ENCODE measurements at regions not wholly inside any gene's neighbourhood (a gene's known extent, or its start where the extent isn't known, plus 50 kb on each side); places are given as distances from the start of the nearest gene placed in this dataset.

DNA sequence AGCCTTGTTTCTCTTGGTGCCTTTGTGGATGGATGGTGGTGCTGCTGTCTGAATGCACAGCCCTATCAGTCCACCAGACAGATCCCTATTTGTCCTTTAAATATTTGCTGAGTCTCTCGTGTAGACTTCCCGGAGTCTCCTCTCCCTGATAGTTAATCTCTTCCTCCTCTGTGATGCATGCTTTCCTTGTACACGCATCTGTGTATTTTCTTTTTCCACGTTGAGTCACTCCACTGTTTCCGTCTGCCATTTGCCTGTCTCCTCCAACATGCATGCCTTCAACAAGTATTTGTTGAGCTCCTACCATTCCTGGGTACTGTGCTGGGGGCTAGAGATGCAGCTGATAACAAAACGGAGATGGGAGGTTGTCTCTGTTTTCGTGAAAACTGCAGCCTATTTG, 282.6 kb downstream of the HAPSTR1 start:
- intact Hi-C loops (cut with DNase I; ENCODE audit: low total_unique reads) (no loop called here), in situ Hi-C loops (cut with MboI; ENCODE audit: low sequenced_read_pairs in 4 of 4) (no loop called here)
- H3K27ac ChIP-seq, result no peak overlapping the region
- H3K36me3 ChIP-seq, result no peaks in the 10 kb centered on the region
- ATAC-seq, result no peak
- no peaks in the 10 kb centered on the region for H3K9me3 ChIP-seq
- no peak overlapping the region for H3K4me3 ChIP-seq
- no peak for DNase-seq
- no peaks in the 10 kb centered on the region for H3K4me1 ChIP-seq
- H3K27me3 ChIP-seq, result no peaks in the 10 kb centered on the region
- TF ChIP-seq, protein P1, sequence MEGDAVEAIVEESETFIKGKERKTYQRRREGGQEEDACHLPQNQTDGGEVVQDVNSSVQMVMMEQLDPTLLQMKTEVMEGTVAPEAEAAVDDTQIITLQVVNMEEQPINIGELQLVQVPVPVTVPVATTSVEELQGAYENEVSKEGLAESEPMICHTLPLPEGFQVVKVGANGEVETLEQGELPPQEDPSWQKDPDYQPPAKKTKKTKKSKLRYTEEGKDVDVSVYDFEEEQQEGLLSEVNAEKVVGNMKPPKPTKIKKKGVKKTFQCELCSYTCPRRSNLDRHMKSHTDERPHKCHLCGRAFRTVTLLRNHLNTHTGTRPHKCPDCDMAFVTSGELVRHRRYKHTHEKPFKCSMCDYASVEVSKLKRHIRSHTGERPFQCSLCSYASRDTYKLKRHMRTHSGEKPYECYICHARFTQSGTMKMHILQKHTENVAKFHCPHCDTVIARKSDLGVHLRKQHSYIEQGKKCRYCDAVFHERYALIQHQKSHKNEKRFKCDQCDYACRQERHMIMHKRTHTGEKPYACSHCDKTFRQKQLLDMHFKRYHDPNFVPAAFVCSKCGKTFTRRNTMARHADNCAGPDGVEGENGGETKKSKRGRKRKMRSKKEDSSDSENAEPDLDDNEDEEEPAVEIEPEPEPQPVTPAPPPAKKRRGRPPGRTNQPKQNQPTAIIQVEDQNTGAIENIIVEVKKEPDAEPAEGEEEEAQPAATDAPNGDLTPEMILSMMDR (IDR thresholded peaks at IDR 0.05 in 4 of 5, conservative IDR thresholded peaks at IDR 0.05 in 1 of 5), result no peak
- no peak for TF ChIP-seq POLR2A (IDR thresholded peaks at IDR 0.05)

DNA sequence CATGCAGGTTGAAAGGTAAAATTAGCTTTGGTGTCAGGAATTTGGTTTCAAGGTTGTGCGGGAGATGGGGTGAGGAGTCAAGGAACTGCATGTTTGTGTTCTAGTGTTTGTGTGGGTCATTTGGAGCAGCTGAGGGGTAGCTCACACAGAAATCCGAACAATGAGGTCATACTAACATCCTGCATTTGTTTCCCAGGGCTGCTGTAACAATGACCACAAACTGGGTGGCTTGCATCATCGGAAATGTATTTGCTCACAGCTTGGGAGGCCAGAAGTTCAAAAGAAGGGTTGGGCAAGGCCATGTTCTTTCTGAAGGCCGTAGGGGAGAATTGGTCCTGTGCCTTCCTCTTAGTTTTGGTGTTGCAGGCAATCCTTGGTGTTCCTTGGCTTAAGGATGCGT, 287.4 kb downstream of the HAPSTR1 start:
- DNase-seq (no peak), ATAC-seq (no peak)
- no peaks in the 10 kb centered on the region for H3K27me3 ChIP-seq
- H3K9me3 ChIP-seq, result no peaks in the 10 kb centered on the region
- TF ChIP-seq, protein P1 (IDR thresholded peaks at IDR 0.05 in 4 of 5, conservative IDR thresholded peaks at IDR 0.05 in 1 of 5), result no peak
- TF ChIP-seq POLR2A (IDR thresholded peaks at IDR 0.05), result no peak
- H3K4me3 ChIP-seq, result no peak overlapping the region
- no peaks in the 10 kb centered on the region for H3K36me3 ChIP-seq
- no peaks in the 10 kb centered on the region for H3K4me1 ChIP-seq
- intact Hi-C loops (cut with DNase I; ENCODE audit: low total_unique reads), result no loop called here
- H3K27ac ChIP-seq, result no peak overlapping the region
- in situ Hi-C loops (cut with MboI; ENCODE audit: low sequenced_read_pairs in 4 of 4), result no loop called here

DNA sequence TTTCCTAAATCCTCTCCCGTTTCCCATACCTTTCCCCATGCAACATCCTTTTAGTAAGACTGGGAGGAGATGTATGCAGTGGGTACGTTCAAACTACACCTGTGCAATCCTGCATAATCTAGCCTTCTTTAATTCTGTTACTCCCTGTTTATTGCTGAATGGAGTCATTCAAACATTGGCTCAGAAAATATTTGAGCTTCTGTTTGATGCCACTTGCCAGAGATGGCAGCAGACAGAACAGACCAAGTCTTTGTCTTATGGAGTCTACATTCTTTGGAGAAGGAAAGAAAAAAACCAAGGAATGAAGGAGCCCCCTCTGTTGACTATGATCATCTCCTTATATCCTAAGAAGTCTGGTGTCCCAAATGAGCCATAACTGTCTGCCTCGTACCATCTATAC, 288.8 kb downstream of the HAPSTR1 start:
- no peak for TF ChIP-seq POLR2A (IDR thresholded peaks at IDR 0.05)
- TF ChIP-seq, protein P1 (IDR thresholded peaks at IDR 0.05 in 4 of 5, conservative IDR thresholded peaks at IDR 0.05 in 1 of 5), result no peak
- Histone ChIP-seq H3K9me3 (no peaks in the 10 kb centered on the region), H3K36me3 (no peaks in the 10 kb centered on the region), H3K4me3 (no peak overlapping the region), H3K4me1 (no peaks in the 10 kb centered on the region), H3K27ac (no peak overlapping the region), H3K27me3 (no peaks in the 10 kb centered on the region)
- DNase-seq, result no peak
- no peak for ATAC-seq
- intact Hi-C loops (cut with DNase I; ENCODE audit: low total_unique reads) (no loop called here), in situ Hi-C loops (cut with MboI; ENCODE audit: low sequenced_read_pairs in 4 of 4) (no loop called here)

- H3K4me1 ChIP-seq, result no peaks in the 10 kb centered on the region
- no peak overlapping the region for H3K27ac ChIP-seq
- TF ChIP-seq, protein P1 (IDR thresholded peaks at IDR 0.05 in 4 of 5, conservative IDR thresholded peaks at IDR 0.05 in 1 of 5), result no peak
- in situ Hi-C loops (cut with MboI; ENCODE audit: low sequenced_read_pairs in 4 of 4), result no loop called here
- intact Hi-C loops (cut with DNase I; ENCODE audit: low total_unique reads), result no loop called here
- ATAC-seq (no peak), DNase-seq (no peak)
- H3K4me3 ChIP-seq, result no peak overlapping the region
- no peaks in the 10 kb centered on the region for H3K36me3 ChIP-seq
- no peaks in the 10 kb centered on the region for H3K9me3 ChIP-seq
- H3K27me3 ChIP-seq, result no peaks in the 10 kb centered on the region
Measured at GRCh38 chr16:9381399-9381798, 290.0 kb downstream of the HAPSTR1 start.

DNA sequence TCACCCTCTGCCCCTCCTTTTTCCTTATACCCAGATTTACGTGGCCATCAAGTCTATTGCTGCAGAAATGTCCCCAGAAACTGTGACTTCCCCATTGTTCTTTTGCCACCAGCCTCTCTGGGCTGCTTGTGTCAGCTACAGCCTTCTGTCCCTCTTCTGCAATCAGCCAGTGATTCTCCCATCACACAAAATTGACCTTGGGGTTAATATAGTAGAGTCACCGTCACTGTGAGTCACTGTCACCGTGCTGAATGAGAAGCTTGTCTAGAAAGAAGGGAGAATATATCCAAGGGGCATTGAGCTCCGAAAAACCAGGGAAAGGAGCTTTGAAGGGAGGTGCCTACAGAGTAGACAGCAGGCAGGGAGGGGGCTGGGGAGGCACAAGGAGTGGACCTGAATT, 290.5 kb downstream of the HAPSTR1 start:
- in situ Hi-C loops (cut with MboI; ENCODE audit: low sequenced_read_pairs in 4 of 4), result no loop called here
- no peak for ATAC-seq
- intact Hi-C loops (cut with DNase I; ENCODE audit: low total_unique reads), result no loop called here

More for the DNA sequence above, 290.5 kb downstream of the HAPSTR1 start:
- Histone ChIP-seq H3K9me3 (no peaks in the 10 kb centered on the region), H3K4me1 (no peaks in the 10 kb centered on the region), H3K4me3 (no peak overlapping the region), H3K36me3 (no peaks in the 10 kb centered on the region), H3K27me3 (no peaks in the 10 kb centered on the region), H3K27ac (no peak overlapping the region)
- no peak for TF ChIP-seq POLR2A (IDR thresholded peaks at IDR 0.05)
- TF ChIP-seq, protein P1 (IDR thresholded peaks at IDR 0.05 in 4 of 5, conservative IDR thresholded peaks at IDR 0.05 in 1 of 5), result no peak
- no peak for DNase-seq
